ENCODE measurements at regions not wholly inside any gene's neighbourhood (a gene's known extent, or its start where the extent isn't known, plus 50 kb on each side); places are given as distances from the start of the nearest gene placed in this dataset.

DNA sequence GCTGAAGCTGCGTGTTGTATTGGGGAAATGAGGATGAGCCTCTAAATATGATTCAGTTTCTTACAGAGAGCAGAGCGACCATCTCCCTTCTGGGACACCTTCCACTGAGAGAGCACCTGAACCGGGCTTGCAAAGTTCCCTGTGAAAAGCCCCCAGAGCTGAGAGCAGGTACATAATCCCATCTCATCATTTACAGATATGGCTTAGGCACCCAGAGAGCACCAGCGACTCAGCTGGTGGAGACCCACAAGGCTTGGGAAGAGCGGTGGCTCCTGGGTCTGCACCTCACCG is 324.3 kb upstream of the IRX4 start:
- Histone ChIP-seq H3K27ac (ENCODE audit: low read depth, low read length) (no peak overlapping the region), H2AFZ (ENCODE audit: low read depth, low read length, severe bottlenecking) (no peak overlapping the region), H3K36me3 (ENCODE audit: low read length) (no peaks in the 10 kb centered on the region), H3F3A (ENCODE audit: insufficient read depth) (no peaks in the 10 kb centered on the region), H4K20me1 (ENCODE audit: low read depth, low read length) (no peaks in the 10 kb centered on the region), H3K27me3 (ENCODE audit: low read length) (no peaks in the 10 kb centered on the region), H3K9ac (ENCODE audit: low read length) (no peak overlapping the region), H3K4me2 (ENCODE audit: low read depth, low read length, poor library complexity, severe bottlenecking) (no peak overlapping the region), H3K4me3 (ENCODE audit: insufficient read depth, low read length, poor library complexity, severe bottlenecking) (no peak overlapping the region), H3K9me2 (replicated peaks; ENCODE audit: insufficient read depth, low read length) (no peaks in the 10 kb centered on the region), H3K79me2 (ENCODE audit: insufficient read depth, low read length) (no peaks in the 10 kb centered on the region), H3K9me3 (ENCODE audit: insufficient read depth, low read length) (no peaks in the 10 kb centered on the region)
- TF ChIP-seq EZH2phosphoT487 (conservative IDR thresholded peaks at IDR 0.05; ENCODE audit: low read length) = no peak
- TF ChIP-seq, protein P1, sequence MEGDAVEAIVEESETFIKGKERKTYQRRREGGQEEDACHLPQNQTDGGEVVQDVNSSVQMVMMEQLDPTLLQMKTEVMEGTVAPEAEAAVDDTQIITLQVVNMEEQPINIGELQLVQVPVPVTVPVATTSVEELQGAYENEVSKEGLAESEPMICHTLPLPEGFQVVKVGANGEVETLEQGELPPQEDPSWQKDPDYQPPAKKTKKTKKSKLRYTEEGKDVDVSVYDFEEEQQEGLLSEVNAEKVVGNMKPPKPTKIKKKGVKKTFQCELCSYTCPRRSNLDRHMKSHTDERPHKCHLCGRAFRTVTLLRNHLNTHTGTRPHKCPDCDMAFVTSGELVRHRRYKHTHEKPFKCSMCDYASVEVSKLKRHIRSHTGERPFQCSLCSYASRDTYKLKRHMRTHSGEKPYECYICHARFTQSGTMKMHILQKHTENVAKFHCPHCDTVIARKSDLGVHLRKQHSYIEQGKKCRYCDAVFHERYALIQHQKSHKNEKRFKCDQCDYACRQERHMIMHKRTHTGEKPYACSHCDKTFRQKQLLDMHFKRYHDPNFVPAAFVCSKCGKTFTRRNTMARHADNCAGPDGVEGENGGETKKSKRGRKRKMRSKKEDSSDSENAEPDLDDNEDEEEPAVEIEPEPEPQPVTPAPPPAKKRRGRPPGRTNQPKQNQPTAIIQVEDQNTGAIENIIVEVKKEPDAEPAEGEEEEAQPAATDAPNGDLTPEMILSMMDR (IDR thresholded peaks at IDR 0.05; ENCODE audit: insufficient read depth, low read length, poor library complexity, severe bottlenecking) = no peak

GRCh38 chr5:2206293-2207108 is 323.8 kb upstream of the IRX4 start:
- Histone ChIP-seq H3K9ac (ENCODE audit: low read length) (no peak overlapping the region), H2AFZ (ENCODE audit: low read depth, low read length, severe bottlenecking) (no peak overlapping the region), H3K27ac (ENCODE audit: low read depth, low read length) (no peak overlapping the region), H3K4me2 (ENCODE audit: low read depth, low read length, poor library complexity, severe bottlenecking) (no peak overlapping the region), H3K36me3 (ENCODE audit: low read length) (no peaks in the 10 kb centered on the region), H3K9me3 (ENCODE audit: insufficient read depth, low read length) (no peaks in the 10 kb centered on the region), H3F3A (ENCODE audit: insufficient read depth) (no peaks in the 10 kb centered on the region), H3K79me2 (ENCODE audit: insufficient read depth, low read length) (no peaks in the 10 kb centered on the region), H3K9me2 (replicated peaks; ENCODE audit: insufficient read depth, low read length) (no peaks in the 10 kb centered on the region), H3K27me3 (ENCODE audit: low read length) (no peaks in the 10 kb centered on the region), H4K20me1 (ENCODE audit: low read depth, low read length) (no peaks in the 10 kb centered on the region), H3K4me3 (ENCODE audit: insufficient read depth, low read length, poor library complexity, severe bottlenecking) (no peak overlapping the region)
- TF ChIP-seq, protein P1 (IDR thresholded peaks at IDR 0.05; ENCODE audit: insufficient read depth, low read length, poor library complexity, severe bottlenecking) = no peak
- TF ChIP-seq EZH2phosphoT487 (conservative IDR thresholded peaks at IDR 0.05; ENCODE audit: low read length) = no peak

DNA sequence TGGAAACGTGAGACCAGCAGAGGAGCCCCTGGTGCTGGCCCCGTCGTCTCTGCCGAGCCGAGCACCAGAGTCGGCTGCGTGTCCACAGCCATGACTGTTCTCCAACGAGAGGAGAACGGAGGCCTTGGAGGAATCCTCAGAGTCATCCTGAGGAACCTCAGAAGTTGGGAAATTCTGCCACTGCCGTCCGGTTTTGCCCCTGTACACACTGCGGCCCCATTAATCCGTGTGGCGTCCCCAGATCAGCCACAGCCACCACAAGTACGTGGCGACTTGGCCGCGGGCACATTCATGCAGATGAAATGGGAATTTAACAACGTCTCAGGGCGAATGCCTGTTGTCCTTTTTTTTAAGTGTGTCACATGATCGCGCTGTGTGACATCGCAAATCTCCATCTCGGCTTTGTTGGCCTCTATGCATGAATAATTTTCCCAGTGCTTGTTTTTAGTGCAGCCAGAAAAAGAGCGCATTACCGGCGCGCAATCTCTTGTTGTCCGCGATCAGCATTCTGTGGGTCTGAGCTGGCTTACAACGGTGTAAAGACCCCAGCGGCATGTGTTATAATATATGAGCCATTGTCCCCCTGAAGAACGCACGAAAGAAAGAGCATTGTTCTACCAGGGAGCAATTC is 323.0 kb upstream of the IRX4 start:
- H3F3A ChIP-seq (ENCODE audit: insufficient read depth) = no peaks in the 10 kb centered on the region

More for the DNA sequence above, 323.0 kb upstream of the IRX4 start:
- TF ChIP-seq EZH2phosphoT487 (conservative IDR thresholded peaks at IDR 0.05; ENCODE audit: low read length) = no peak
- TF ChIP-seq, protein P1 (IDR thresholded peaks at IDR 0.05; ENCODE audit: insufficient read depth, low read length, poor library complexity, severe bottlenecking) = no peak
- no peak overlapping the region for H3K4me2 ChIP-seq (ENCODE audit: low read depth, low read length, poor library complexity, severe bottlenecking)
- H3K27ac ChIP-seq (ENCODE audit: low read depth, low read length) = no peak overlapping the region
- no peak overlapping the region for H3K4me3 ChIP-seq (ENCODE audit: insufficient read depth, low read length, poor library complexity, severe bottlenecking)
- no peaks in the 10 kb centered on the region for H3K9me3 ChIP-seq (ENCODE audit: insufficient read depth, low read length)
- H3K79me2 ChIP-seq (ENCODE audit: insufficient read depth, low read length) = no peaks in the 10 kb centered on the region
- H3K9me2 ChIP-seq (replicated peaks; ENCODE audit: insufficient read depth, low read length) = no peaks in the 10 kb centered on the region
- no peaks in the 10 kb centered on the region for H4K20me1 ChIP-seq (ENCODE audit: low read depth, low read length)
- H3K27me3 ChIP-seq (ENCODE audit: low read length) = no peaks in the 10 kb centered on the region
- no peak overlapping the region for H2AFZ ChIP-seq (ENCODE audit: low read depth, low read length, severe bottlenecking)
- no peaks in the 10 kb centered on the region for H3K36me3 ChIP-seq (ENCODE audit: low read length)
- H3K9ac ChIP-seq (ENCODE audit: low read length) = no peak overlapping the region
